EL (cell line): ENCODE measurements at regions not wholly inside any gene's neighbourhood (a gene's known extent, or its start where the extent isn't known, plus 50 kb on each side); places are given as distances from the start of the nearest gene placed in this dataset.
"Not testable (repeated sequence)": the region's sequence is repeated elsewhere in the genome, so short reads cannot be mapped to it uniquely, and the experiment has no call there.

ENCODE experiments used
- DNase-seq: peaks from one replicate; pipeline ENCODE4 v3.0.0-alpha.2; 2016

GRCh38 chr4:135605076-135605475, 1403.5 kb upstream of the PABPC4L start:
- DNase-seq, result no peak

- no peak for DNase-seq
These were observed 1402.9 kb upstream of the PABPC4L start for GRCh38 chr4:135604531-135604930.

GRCh38 chr4:135601351-135601750, 1399.8 kb upstream of the PABPC4L start:
- no peak for DNase-seq

GRCh38 chr4:135598151-135598550, 1396.6 kb upstream of the PABPC4L start:
- DNase-seq, result no peak

- no peak for DNase-seq
These were observed 1392.9 kb upstream of the PABPC4L start for GRCh38 chr4:135594521-135594920.

- no peak for DNase-seq
These were observed 1373.5 kb upstream of the PABPC4L start for GRCh38 chr4:135575041-135575440.

- DNase-seq, result no peak
These were observed 1371.7 kb upstream of the PABPC4L start for GRCh38 chr4:135573251-135573650.

- DNase-seq, result no peak
These were observed 1362.5 kb upstream of the PABPC4L start for GRCh38 chr4:135564090-135564489.

GRCh38 chr4:135553213-135553612, 1351.6 kb upstream of the PABPC4L start:
- DNase-seq, result no peak

GRCh38 chr4:135552131-135552530, 1350.5 kb upstream of the PABPC4L start:
- peak; percentile 4 for DNase-seq

- DNase-seq, result no peak
These were observed 1347.1 kb upstream of the PABPC4L start for GRCh38 chr4:135548711-135549110.

- no peak for DNase-seq
These were observed 1344.2 kb upstream of the PABPC4L start for GRCh38 chr4:135545616-135546317.

GRCh38 chr4:135538698-135539097, 1337.1 kb upstream of the PABPC4L start:
- no peak for DNase-seq

- DNase-seq, result no peak
These were observed 1331.5 kb upstream of the PABPC4L start for GRCh38 chr4:135533053-135533452.

GRCh38 chr4:135532132-135532531, 1330.5 kb upstream of the PABPC4L start:
- no peak for DNase-seq

GRCh38 chr4:135515295-135515694, 1313.7 kb upstream of the PABPC4L start:
- DNase-seq, result peak; percentile 18

GRCh38 chr4:135510582-135510981, 1309.0 kb upstream of the PABPC4L start:
- peak; percentile 6 for DNase-seq

GRCh38 chr4:135508006-135508714, 1306.6 kb upstream of the PABPC4L start:
- DNase-seq, result peak; percentile 70

- no peak for DNase-seq
These were observed 1296.1 kb upstream of the PABPC4L start for GRCh38 chr4:135497563-135498152.

GRCh38 chr4:135492439-135492838, 1290.8 kb upstream of the PABPC4L start:
- no peak for DNase-seq

GRCh38 chr4:135485371-135485770, 1283.8 kb upstream of the PABPC4L start:
- no peak for DNase-seq

GRCh38 chr4:135476272-135476671, 1274.7 kb upstream of the PABPC4L start:
- no peak for DNase-seq

GRCh38 chr4:135464311-135464710, 1262.7 kb upstream of the PABPC4L start:
- no peak for DNase-seq

GRCh38 chr4:135447598-135447997, 1246.0 kb upstream of the PABPC4L start:
- not testable (repeated sequence) for DNase-seq
